ENCODE measurements at regions not wholly inside any gene's neighbourhood (a gene's known extent, or its start where the extent isn't known, plus 50 kb on each side); places are given as distances from the start of the nearest gene placed in this dataset.
"Not testable (repeated sequence)": the region's sequence is repeated elsewhere in the genome, so short reads cannot be mapped to it uniquely, and the experiment has no call there.

DNA sequence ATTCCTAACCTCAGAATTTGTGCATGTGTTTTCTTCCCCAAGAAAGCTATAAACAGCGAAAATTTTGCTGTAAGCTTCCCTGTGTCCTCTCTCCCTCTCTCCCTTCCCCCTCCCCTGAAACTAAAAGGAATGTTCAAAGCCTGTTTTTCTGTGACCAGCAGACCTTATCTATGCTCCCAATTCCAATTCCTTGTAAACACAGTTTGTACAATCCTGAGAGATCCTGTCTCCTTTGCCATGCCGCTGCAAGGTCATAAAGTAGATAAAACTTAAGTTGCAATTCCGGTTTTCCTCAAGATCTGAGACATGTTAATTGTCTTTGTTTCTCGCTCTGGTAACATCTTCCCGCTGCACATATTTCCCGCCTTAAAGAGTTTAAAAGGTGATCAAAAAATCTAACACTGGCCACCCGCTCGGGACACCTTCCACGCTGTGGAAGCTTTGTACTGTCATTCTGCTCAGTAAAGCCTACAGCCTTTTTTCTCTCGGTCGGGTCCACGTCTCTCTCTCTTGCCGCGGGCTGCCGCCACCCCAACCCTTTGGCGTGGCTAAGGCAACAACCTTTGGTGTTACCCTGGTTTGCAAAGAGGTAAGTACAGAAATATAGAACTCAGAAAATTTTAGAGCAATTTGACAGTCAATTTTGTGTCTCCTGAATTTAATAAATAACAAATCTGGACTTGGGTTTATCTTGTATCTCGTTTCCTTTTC, 793.9 kb upstream of the GRM7 start:
- TF ChIP-seq, protein P1, sequence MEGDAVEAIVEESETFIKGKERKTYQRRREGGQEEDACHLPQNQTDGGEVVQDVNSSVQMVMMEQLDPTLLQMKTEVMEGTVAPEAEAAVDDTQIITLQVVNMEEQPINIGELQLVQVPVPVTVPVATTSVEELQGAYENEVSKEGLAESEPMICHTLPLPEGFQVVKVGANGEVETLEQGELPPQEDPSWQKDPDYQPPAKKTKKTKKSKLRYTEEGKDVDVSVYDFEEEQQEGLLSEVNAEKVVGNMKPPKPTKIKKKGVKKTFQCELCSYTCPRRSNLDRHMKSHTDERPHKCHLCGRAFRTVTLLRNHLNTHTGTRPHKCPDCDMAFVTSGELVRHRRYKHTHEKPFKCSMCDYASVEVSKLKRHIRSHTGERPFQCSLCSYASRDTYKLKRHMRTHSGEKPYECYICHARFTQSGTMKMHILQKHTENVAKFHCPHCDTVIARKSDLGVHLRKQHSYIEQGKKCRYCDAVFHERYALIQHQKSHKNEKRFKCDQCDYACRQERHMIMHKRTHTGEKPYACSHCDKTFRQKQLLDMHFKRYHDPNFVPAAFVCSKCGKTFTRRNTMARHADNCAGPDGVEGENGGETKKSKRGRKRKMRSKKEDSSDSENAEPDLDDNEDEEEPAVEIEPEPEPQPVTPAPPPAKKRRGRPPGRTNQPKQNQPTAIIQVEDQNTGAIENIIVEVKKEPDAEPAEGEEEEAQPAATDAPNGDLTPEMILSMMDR (IDR thresholded peaks at IDR 0.05) = not testable (repeated sequence)
- TF ChIP-seq POLR2A (IDR thresholded peaks at IDR 0.05) = not testable (repeated sequence)

Measured in testis (tissue), 2 donors.